Calu3 (cell line): ENCODE measurements at regions not wholly inside any gene's neighbourhood (a gene's known extent, or its start where the extent isn't known, plus 50 kb on each side); places are given as distances from the start of the nearest gene placed in this dataset.

Source experiments
- BruUV-seq: library from RNA; stranded (reverse); fragments of 400-500 nt; replicated peaks from 2 replicates; lab custom pipeline; 2021; lab: Mats Ljungman, UMichigan
- CTCF ChIA-PET: fragments of 300-600 bp; sonication (Branson Sonifier 250); formaldehyde crosslinking; loops from one replicate; lab custom pipeline; 2022; ENCODE audit warnings: antibody characterized with exemption; lab: Charles Lee
- DNase-seq: peaks from one replicate; pipeline ENCODE4 v3.0.0; 2022
- H3K27ac Mint-ChIP-seq: one replicate; pipeline ENCODE4 v1.8.0; 2022; ENCODE audit warnings: mixed read lengths; ENCODE audit not compliant: unreplicated experiment
- H3K27me3 Mint-ChIP-seq: one replicate; pipeline ENCODE4 v1.8.0; 2022; ENCODE audit warnings: mixed read lengths; ENCODE audit not compliant: unreplicated experiment
- H3K36me3 Mint-ChIP-seq: one replicate; pipeline ENCODE4 v1.8.0; 2022; ENCODE audit warnings: mild to moderate bottlenecking, moderate library complexity, mixed read lengths; ENCODE audit not compliant: insufficient read depth, unreplicated experiment
- H3K4me1 Mint-ChIP-seq: one replicate; pipeline ENCODE4 v1.8.0; 2022; ENCODE audit warnings: mild to moderate bottlenecking, low read depth, mixed read lengths; ENCODE audit not compliant: unreplicated experiment
- H3K4me3 Mint-ChIP-seq: one replicate; pipeline ENCODE4 v1.8.0; 2022; ENCODE audit warnings: mild to moderate bottlenecking, low read depth, moderate library complexity, mixed read lengths; ENCODE audit not compliant: unreplicated experiment
- H3K9me3 Mint-ChIP-seq: one replicate; pipeline ENCODE4 v1.8.0; 2022; ENCODE audit warnings: low read depth, mixed read lengths; ENCODE audit not compliant: unreplicated experiment
- intact Hi-C: fragments of 100-400 bp; cut with micrococcal nuclease; formaldehyde crosslinking; loops from one replicate; pipeline ENCODE4 v1.10.0; 2022; ENCODE audit not compliant: unreplicated experiment
- TF ChIP-seq, protein P1 (sequence below): fragments of 200-600 bp; IDR thresholded peaks from one replicate; pipeline ENCODE4 v1.8.0; 2022; ENCODE audit warnings: antibody characterized with exemption; ENCODE audit not compliant: unreplicated experiment

DNA sequence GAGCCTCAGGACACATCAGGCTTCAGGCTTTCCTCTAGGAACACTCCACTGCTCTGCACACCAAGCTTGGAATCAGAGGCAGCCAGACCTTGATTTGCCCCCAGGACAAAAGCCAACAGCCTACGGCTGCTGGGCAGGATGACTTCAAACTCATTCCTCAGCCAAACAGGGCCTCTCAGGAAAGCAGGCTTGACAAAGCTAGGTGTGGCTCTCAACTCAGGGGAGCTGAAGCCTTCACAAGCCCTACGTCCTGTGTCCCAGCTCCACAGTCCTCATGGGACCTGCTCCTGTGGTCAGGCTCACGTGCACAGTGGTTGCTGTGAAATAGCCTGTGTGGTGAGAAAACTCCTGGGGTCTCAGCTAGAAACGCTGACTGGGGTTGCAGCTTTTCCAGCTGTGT, 398.9 kb upstream of the ZNF507 start:
- no peak for DNase-seq
- intact Hi-C loops, result no loop called here
- Mint-ChIP-seq H3K27ac (no peak overlapping the region), H3K4me1 (no peaks in the 10 kb centered on the region), H3K4me3 (no peak overlapping the region), H3K36me3 (no peaks in the 10 kb centered on the region), H3K9me3 (peaks cover 11% of the 10 kb centered on the region), H3K27me3 (no peaks in the 10 kb centered on the region)
- CTCF ChIA-PET, result no interaction called here
- BruUV-seq, result no TSS peak
- TF ChIP-seq, protein P1, sequence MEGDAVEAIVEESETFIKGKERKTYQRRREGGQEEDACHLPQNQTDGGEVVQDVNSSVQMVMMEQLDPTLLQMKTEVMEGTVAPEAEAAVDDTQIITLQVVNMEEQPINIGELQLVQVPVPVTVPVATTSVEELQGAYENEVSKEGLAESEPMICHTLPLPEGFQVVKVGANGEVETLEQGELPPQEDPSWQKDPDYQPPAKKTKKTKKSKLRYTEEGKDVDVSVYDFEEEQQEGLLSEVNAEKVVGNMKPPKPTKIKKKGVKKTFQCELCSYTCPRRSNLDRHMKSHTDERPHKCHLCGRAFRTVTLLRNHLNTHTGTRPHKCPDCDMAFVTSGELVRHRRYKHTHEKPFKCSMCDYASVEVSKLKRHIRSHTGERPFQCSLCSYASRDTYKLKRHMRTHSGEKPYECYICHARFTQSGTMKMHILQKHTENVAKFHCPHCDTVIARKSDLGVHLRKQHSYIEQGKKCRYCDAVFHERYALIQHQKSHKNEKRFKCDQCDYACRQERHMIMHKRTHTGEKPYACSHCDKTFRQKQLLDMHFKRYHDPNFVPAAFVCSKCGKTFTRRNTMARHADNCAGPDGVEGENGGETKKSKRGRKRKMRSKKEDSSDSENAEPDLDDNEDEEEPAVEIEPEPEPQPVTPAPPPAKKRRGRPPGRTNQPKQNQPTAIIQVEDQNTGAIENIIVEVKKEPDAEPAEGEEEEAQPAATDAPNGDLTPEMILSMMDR, result no peak

- intact Hi-C loops, result no loop called here
- CTCF ChIA-PET, result no interaction called here
- no peak overlapping the region for H3K27ac Mint-ChIP-seq
- no peaks in the 10 kb centered on the region for H3K4me1 Mint-ChIP-seq
- no TSS peak for BruUV-seq
- TF ChIP-seq, protein P1, result no peak
- H3K4me3 Mint-ChIP-seq, result no peak overlapping the region
- H3K36me3 Mint-ChIP-seq, result no peaks in the 10 kb centered on the region
- H3K9me3 Mint-ChIP-seq, result peaks cover 12% of the 10 kb centered on the region
- no peak for DNase-seq
- no peaks in the 10 kb centered on the region for H3K27me3 Mint-ChIP-seq
These were observed 397.8 kb upstream of the ZNF507 start for GRCh38 chr19:31947436-31948115.

DNA sequence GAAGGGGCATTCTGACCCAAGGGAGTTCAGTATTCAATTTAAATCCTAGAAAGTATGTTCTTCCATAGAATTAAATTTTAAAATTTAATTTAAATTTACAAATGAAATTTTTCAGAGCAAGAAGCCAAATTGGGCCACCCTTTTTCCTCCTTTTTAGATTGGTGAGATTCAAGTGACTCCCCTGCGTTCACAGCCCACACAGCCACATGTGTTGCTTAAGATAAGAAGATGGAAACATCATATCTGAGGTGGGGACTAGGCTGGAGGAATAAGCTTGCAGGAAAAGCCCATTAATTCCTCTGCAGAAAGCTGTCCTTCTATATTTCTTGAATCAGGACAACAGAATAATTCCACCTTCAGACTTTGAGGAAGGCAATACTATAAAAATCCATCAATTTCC, 392.7 kb upstream of the ZNF507 start:
- Mint-ChIP-seq H3K27me3 (no peaks in the 10 kb centered on the region), H3K36me3 (no peaks in the 10 kb centered on the region), H3K27ac (no peak overlapping the region), H3K4me3 (no peak overlapping the region), H3K9me3 (peaks cover 30% of the 10 kb centered on the region), H3K4me1 (no peaks in the 10 kb centered on the region)
- TF ChIP-seq, protein P1, result no peak
- intact Hi-C loops, result no loop called here
- CTCF ChIA-PET, result interaction anchor here (0.6 kb wide), 1 partner anchor 18 kb away, joined by 3 read pairs; no protein-coding TSS in a partner anchor
- BruUV-seq, result no TSS peak
- DNase-seq, result no peak

DNA sequence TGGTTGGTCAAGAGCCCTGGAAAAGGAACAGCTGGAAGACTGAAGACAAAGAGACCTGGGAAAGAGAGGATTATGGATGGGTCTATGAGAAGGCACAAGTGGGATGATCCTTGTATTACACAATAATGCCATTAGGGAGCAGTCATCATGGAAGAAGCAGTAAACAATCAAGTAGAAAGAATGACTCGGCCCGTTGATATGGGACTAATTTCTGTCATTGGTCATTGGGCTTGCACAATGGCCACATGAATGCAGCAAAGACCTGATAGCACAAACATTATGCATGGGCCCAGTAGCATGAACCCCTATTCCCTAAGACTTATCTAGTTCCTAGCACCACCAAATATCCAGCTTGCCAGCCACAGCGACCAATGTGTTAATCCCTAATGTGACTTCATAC, 390.3 kb upstream of the ZNF507 start:
- H3K36me3 Mint-ChIP-seq, result no peaks in the 10 kb centered on the region
- DNase-seq, result no peak
- TF ChIP-seq, protein P1, result no peak
- intact Hi-C loops, result no loop called here
- H3K9me3 Mint-ChIP-seq, result peaks cover 31% of the 10 kb centered on the region
- H3K4me3 Mint-ChIP-seq, result no peak overlapping the region
- CTCF ChIA-PET, result no interaction called here
- no peaks in the 10 kb centered on the region for H3K27me3 Mint-ChIP-seq
- no peak overlapping the region for H3K27ac Mint-ChIP-seq
- H3K4me1 Mint-ChIP-seq, result no peaks in the 10 kb centered on the region
- no TSS peak for BruUV-seq
